Left ventricle myocardium inferior (tissue), 1 donor: ENCODE measurements at regions not wholly inside any gene's neighbourhood (a gene's known extent, or its start where the extent isn't known, plus 50 kb on each side); places are given as distances from the start of the nearest gene placed in this dataset.

ENCODE experiments used
- DNase-seq: peaks from one replicate; pipeline ENCODE4 v3.0.0-alpha.2; 2020
- H3K27ac ChIP-seq: fragments of 200-600 bp; replicated peaks from 2 replicates; pipeline ENCODE4 v1.8.0; 2021
- H3K27me3 ChIP-seq: fragments of 200-600 bp; 2 replicates; pipeline ENCODE4 v1.8.0; 2021; ENCODE audit warnings: low read depth
- H3K36me3 ChIP-seq: fragments of 200-600 bp; 2 replicates; pipeline ENCODE4 v1.8.0; 2021
- H3K4me1 ChIP-seq: fragments of 200-600 bp; 2 replicates; pipeline ENCODE4 v1.8.0; 2021
- H3K4me3 ChIP-seq: fragments of 200-600 bp; 2 replicates; pipeline ENCODE4 v1.8.0; 2021; ENCODE audit warnings: mild to moderate bottlenecking, moderate library complexity
- H3K9me3 ChIP-seq: fragments of 200-600 bp; replicated peaks from 2 replicates; pipeline ENCODE4 v1.8.0; 2021
- intact Hi-C: fragments of 100-400 bp; cut with micrococcal nuclease; formaldehyde crosslinking; loops from one replicate; pipeline ENCODE4 v1.11.0; 2022
- TF ChIP-seq, protein P1 (sequence below): fragments of 200-600 bp; IDR thresholded peaks from 2 replicates; pipeline ENCODE4 v1.8.0; 2021; ENCODE audit warnings: antibody characterized with exemption, mild to moderate bottlenecking, borderline replicate concordance
- donor health status: DM: no; HTN: yes; CAD: no; lungs with severe emphysema.

DNA sequence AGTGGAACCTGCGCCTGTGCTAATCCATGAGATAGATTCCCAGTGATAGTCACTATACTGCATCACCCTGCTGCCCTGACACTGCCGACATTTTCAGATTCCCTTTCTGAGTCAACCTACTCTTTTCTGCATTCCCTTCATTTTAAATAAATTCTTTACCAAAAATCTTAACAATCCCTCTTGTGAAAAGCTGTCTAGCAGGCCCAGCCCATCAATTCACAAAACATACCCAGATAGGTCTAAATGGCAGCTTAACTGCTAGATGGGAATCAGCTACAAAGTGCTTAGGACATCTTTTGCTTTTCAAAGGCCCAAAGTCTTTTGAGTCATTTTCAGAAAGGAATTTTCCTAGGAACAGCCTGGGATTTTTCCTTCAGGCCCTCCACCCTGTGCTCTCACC lies 180.1 kb upstream of the PTBP2 start:
- Histone ChIP-seq H3K4me1 (peaks cover 28% of the 10 kb centered on the region), H3K27me3 (no peaks in the 10 kb centered on the region), H3K36me3 (no peaks in the 10 kb centered on the region), H3K4me3 (no peak overlapping the region), H3K9me3 (no peaks in the 10 kb centered on the region), H3K27ac (no peak overlapping the region)
- no peak for DNase-seq
- intact Hi-C loops = no loop called here
- TF ChIP-seq, protein P1, sequence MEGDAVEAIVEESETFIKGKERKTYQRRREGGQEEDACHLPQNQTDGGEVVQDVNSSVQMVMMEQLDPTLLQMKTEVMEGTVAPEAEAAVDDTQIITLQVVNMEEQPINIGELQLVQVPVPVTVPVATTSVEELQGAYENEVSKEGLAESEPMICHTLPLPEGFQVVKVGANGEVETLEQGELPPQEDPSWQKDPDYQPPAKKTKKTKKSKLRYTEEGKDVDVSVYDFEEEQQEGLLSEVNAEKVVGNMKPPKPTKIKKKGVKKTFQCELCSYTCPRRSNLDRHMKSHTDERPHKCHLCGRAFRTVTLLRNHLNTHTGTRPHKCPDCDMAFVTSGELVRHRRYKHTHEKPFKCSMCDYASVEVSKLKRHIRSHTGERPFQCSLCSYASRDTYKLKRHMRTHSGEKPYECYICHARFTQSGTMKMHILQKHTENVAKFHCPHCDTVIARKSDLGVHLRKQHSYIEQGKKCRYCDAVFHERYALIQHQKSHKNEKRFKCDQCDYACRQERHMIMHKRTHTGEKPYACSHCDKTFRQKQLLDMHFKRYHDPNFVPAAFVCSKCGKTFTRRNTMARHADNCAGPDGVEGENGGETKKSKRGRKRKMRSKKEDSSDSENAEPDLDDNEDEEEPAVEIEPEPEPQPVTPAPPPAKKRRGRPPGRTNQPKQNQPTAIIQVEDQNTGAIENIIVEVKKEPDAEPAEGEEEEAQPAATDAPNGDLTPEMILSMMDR = no peak

DNA sequence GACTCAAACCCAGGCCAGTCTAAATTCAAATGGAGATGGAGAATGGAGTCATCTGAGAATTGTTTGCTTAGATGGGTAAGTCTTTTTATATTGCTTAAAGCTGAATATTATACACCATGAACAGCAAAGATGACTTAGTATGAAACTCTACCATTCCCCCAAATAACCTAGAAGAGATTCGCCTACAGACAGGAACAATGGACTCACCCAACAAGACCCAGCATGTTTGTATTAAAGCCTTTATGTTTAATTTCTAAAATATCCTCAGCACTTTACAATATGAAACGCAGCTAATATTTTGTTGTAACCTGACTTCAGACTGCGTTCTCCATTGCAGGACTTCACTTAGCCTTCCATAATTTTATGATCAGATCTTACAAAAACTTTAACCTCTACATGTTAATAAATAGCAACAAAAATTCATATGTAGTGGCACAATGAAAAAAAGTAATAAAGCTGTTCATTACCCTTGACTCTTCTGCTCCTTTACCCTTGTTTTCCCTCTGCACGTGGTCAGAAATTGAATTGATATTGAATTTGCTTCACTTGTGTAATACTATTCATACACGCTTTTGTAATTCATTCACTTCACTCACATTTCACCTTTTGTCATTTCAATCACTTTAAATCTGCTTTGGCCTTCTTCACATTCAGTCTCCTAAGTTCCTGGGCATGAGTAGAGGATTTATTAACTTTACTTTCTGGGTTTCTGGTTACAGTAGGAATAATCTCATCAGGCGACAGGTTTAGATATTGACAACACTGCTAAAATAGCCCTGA lies 177.3 kb upstream of the PTBP2 start:
- H3K27ac ChIP-seq = no peak overlapping the region
- H3K4me3 ChIP-seq = no peak overlapping the region
- H3K27me3 ChIP-seq = no peaks in the 10 kb centered on the region
- no peaks in the 10 kb centered on the region for H3K36me3 ChIP-seq
- peaks cover 9% of the 10 kb centered on the region for H3K4me1 ChIP-seq
- intact Hi-C loops = no loop called here
- TF ChIP-seq, protein P1 = no peak
- no peak for DNase-seq
- H3K9me3 ChIP-seq = no peaks in the 10 kb centered on the region

DNA sequence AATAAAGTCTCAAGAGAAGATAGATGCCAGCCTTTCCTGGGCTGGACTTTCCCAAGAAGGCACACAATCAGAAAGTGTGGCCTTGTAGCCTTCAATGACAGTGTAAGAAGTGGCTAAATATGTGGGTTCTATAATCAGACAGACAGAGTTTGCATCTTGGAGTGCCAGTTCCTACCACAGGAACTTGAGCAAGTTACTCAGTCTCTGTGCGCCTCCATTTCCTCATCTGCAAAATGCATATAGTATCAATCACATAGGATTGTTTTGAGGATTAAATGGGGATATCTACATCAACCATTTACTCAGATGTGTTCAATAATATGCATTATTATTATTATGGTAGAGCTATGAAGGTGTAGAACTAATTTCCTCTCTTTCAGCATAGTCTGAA lies 176.8 kb upstream of the PTBP2 start:
- H3K27ac ChIP-seq = no peak overlapping the region
- TF ChIP-seq, protein P1 = no peak
- H3K4me3 ChIP-seq = no peak overlapping the region
- peaks cover 3% of the 10 kb centered on the region for H3K4me1 ChIP-seq
- no peaks in the 10 kb centered on the region for H3K27me3 ChIP-seq
- no peaks in the 10 kb centered on the region for H3K36me3 ChIP-seq
- H3K9me3 ChIP-seq = no peaks in the 10 kb centered on the region
- intact Hi-C loops = no loop called here
- DNase-seq = no peak

DNA sequence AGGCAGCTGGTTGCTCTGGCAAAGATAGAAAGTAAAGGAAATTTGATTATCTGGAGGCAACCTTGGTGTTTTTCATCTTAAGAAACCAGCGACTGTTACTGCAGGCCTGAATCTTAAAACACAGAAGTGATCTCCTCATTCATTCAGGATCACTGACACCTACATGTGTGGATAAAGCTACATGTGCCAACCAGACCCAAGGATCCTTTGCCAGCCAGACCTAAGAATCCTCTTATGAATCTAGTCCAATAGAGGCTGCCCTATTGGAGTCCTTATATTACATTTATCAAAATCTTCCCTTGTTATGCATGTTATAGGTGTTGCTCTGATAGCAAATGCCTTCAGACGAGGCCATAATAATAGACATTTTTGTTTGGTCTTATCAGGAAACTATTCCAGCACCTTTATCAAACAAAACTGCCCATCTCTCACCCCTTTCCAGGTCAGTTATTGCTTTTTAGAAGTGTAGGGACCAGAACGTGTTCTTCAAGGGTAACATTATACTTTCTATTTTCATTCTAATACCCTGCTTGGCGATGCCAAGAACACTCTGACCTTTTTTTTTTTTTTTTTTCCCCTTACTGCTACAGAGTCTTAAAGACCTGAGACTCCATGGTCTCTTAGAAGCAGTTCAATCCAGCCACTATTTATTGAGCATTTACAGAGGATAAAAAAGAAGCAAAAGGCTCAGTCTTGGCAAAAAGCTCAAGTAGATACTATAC lies 175.5 kb upstream of the PTBP2 start:
- no peak overlapping the region for H3K4me3 ChIP-seq
- no peak overlapping the region for H3K27ac ChIP-seq
- H3K27me3 ChIP-seq = no peaks in the 10 kb centered on the region
- no peaks in the 10 kb centered on the region for H3K4me1 ChIP-seq
- no peak for DNase-seq
- TF ChIP-seq, protein P1 = no peak
- no peaks in the 10 kb centered on the region for H3K36me3 ChIP-seq
- H3K9me3 ChIP-seq = no peaks in the 10 kb centered on the region
- intact Hi-C loops = no loop called here

DNA sequence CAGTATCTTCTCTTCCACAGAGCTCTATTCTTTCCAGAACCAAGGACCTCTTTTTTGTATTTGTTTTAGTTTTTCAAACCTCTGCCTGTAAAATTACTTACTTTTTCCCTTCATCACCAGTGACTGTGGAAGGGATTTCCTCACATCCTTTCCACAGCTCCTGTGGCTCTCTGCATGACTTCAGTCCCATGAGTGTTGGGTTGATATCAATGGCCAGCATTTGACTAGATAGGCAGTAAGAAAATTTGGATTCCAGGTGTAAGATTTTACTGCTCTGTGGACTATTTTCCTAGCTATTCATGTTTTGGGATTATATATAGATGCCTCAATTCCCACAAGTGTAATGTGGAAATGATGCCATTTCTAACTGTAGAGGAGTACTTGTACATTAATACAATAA lies 171.5 kb upstream of the PTBP2 start:
- Histone ChIP-seq H3K9me3 (no peaks in the 10 kb centered on the region), H3K4me3 (no peak overlapping the region), H3K36me3 (no peaks in the 10 kb centered on the region), H3K27ac (no peak overlapping the region), H3K27me3 (no peaks in the 10 kb centered on the region), H3K4me1 (no peaks in the 10 kb centered on the region)
- no peak for DNase-seq
- TF ChIP-seq, protein P1 = no peak
- intact Hi-C loops = no loop called here
